Liver (tissue), 8 donors: ENCODE measurements at regions not wholly inside any gene's neighbourhood (a gene's known extent, or its start where the extent isn't known, plus 50 kb on each side); places are given as distances from the start of the nearest gene placed in this dataset.

Experiments
- DNase-seq: peaks from one replicate; pipeline ENCODE4 v3.0.0-alpha.2; 2017; ENCODE audit warnings: low spot score
- H3K27ac ChIP-seq, 2 donors: one replicate each; pipeline ENCODE4 v1.7.0; 2013; ENCODE audit warnings: inconsistent platforms in 2 of 2, low read length in 2 of 2, control low read depth in 1 of 2, low read depth in 1 of 2, mild to moderate bottlenecking in 1 of 2
- H3K27me3 ChIP-seq, 4 donors: one replicate each; pipeline versions ENCODE4 v1.6.1 to v1.7.0; 2013; ENCODE audit warnings: low read length in 3 of 4, inconsistent platforms in 1 of 4, mild to moderate bottlenecking in 1 of 4, moderate library complexity in 1 of 4; ENCODE audit not compliant: control insufficient read depth in 4 of 4, insufficient read depth in 4 of 4
- H3K36me3 ChIP-seq, 4 donors: one replicate each; pipeline versions ENCODE4 v1.6.1 to v1.7.0; 2013; ENCODE audit warnings: low read length in 3 of 4, mild to moderate bottlenecking in 3 of 4, low read depth in 1 of 4, moderate library complexity in 1 of 4; ENCODE audit not compliant: control insufficient read depth in 4 of 4, insufficient read depth in 3 of 4
- H3K4me1 ChIP-seq, 4 donors: one replicate each; pipeline versions ENCODE4 v1.6.1 to v1.7.0; 2013; ENCODE audit warnings: low read length in 3 of 4, mild to moderate bottlenecking in 3 of 4, moderate library complexity in 1 of 4; ENCODE audit not compliant: control insufficient read depth in 4 of 4, insufficient read depth in 4 of 4
- H3K4me3 ChIP-seq, 3 donors: one replicate each; pipeline versions ENCODE4 v1.6.1 to v1.7.0; 2013; ENCODE audit warnings: low read length in 3 of 3, control low read depth in 1 of 3, low read depth in 1 of 3, mild to moderate bottlenecking in 1 of 3
- H3K9ac ChIP-seq, 2 donors: one replicate each; pipeline ENCODE4 v1.7.0; 2013; ENCODE audit warnings: low read length in 2 of 2, mild to moderate bottlenecking in 2 of 2, moderate library complexity in 2 of 2, control low read depth in 1 of 2, low read depth in 1 of 2
- H3K9me3 ChIP-seq, 4 donors: one replicate each; pipeline versions ENCODE4 v1.6.1 to v1.7.0; 2013; ENCODE audit warnings: low read length in 3 of 4; ENCODE audit not compliant: control insufficient read depth in 4 of 4
- EGR1 ChIP-seq, 2 donors: IDR thresholded peaks; 2 replicates each; pipeline ENCODE4 v1.6.1; 2016 to 2018; ENCODE audit warnings: antibody characterized with exemption in 2 of 2, low read depth in 2 of 2
- FOXA1 ChIP-seq: IDR thresholded peaks from 2 replicates; pipeline ENCODE4 v1.6.1; 2016; ENCODE audit warnings: antibody characterized with exemption
- FOXA2 ChIP-seq: IDR thresholded peaks from 2 replicates; pipeline ENCODE4 v1.6.1; 2016; ENCODE audit warnings: antibody characterized with exemption
- GABPA ChIP-seq, 2 donors: IDR thresholded peaks in 1 of 2; conservative IDR thresholded peaks in 1 of 2; 2 replicates each; pipeline ENCODE4 v1.6.1; 2016; ENCODE audit warnings: antibody characterized with exemption in 2 of 2, mild to moderate bottlenecking in 1 of 2, moderate library complexity in 1 of 2
- HNF4A ChIP-seq, 2 donors: conservative IDR thresholded peaks; 2 replicates each; pipeline ENCODE4 v1.6.1; 2016; ENCODE audit warnings: antibody characterized with exemption in 2 of 2, mild to moderate bottlenecking in 2 of 2
- HNF4G ChIP-seq: IDR thresholded peaks from 2 replicates; pipeline ENCODE4 v1.6.1; 2016; ENCODE audit warnings: antibody characterized with exemption
- JUND ChIP-seq, 2 donors: IDR thresholded peaks; 2 replicates each; pipeline ENCODE4 v1.6.1; 2016; ENCODE audit warnings: antibody characterized with exemption in 2 of 2
- RAD21 ChIP-seq, 2 donors: IDR thresholded peaks; 2 replicates each; pipeline ENCODE4 v1.6.1; 2016; ENCODE audit warnings: antibody characterized with exemption in 2 of 2, mild to moderate bottlenecking in 2 of 2
- RXRA ChIP-seq, 2 donors: IDR thresholded peaks; 2 replicates each; pipeline ENCODE4 v1.6.1; 2017 to 2018; ENCODE audit warnings: antibody characterized with exemption in 2 of 2, mild to moderate bottlenecking in 1 of 2
- SP1 ChIP-seq: IDR thresholded peaks from 2 replicates; pipeline ENCODE4 v1.6.1; 2018; ENCODE audit warnings: antibody characterized with exemption, mild to moderate bottlenecking
- TAF1 ChIP-seq: conservative IDR thresholded peaks from 2 replicates; pipeline ENCODE4 v1.6.1; 2016; ENCODE audit warnings: antibody characterized with exemption, mild to moderate bottlenecking
- WGBS: extraction: QIAGEN DNeasy Blood & Tissue Kit; methylation state at CpG from one replicate; pipeline ENCODE4 v1.1.7; 2013; 5-methylcytosine and 5-hydroxymethylcytosine counted together
- TF ChIP-seq, protein P1 (sequence below): IDR thresholded peaks from 2 replicates; pipeline ENCODE4 v1.6.1; 2016; ENCODE audit warnings: antibody characterized with exemption
- TF ChIP-seq, protein P2 (sequence below): IDR thresholded peaks from 2 replicates; pipeline ENCODE4 v1.6.1; 2016; ENCODE audit warnings: antibody characterized with exemption
- TF ChIP-seq, protein P3 (sequence below): IDR thresholded peaks from 2 replicates; pipeline ENCODE4 v1.6.1; 2016; ENCODE audit warnings: antibody characterized with exemption
- TF ChIP-seq, protein P4 (sequence below): fragments of 150-350 bp; IDR thresholded peaks from 2 replicates; pipeline ENCODE4 v1.5.1; 2017; ENCODE audit warnings: improper control_type of control experiment, low read depth, low read length; ENCODE audit not compliant: missing input control
- TF ChIP-seq, protein P5 (sequence below): IDR thresholded peaks from 2 replicates; pipeline ENCODE4 v1.6.1; 2016; ENCODE audit warnings: antibody characterized with exemption, mild to moderate bottlenecking
- donor health status: healthy.
- donor health status: healthy.
- donor health status: healthy.
- donor health status: healthy.
- donor health status: healthy.

DNA sequence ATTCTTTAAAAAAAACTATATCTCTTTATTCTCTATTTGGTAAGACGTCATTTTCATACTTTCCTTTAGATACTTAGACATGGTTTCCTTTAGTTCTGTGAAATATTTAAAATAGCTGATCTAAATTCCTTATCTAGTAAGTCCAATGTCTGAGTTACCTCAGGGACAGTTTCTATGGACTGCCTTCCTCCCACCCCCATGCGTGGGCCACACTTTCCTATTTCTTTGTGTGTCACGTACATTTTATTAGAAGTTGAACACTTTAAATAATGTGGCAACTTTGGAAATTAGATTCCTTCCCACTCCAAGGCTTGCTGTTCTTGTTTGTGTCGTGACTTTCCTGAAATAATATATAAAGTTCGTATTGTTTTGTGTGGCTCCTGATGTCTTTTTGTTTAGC is 260.7 kb downstream of the EDEM1 start:
- H3K36me3 ChIP-seq: no peaks in the 10 kb centered on the region
- TF ChIP-seq, protein P1, sequence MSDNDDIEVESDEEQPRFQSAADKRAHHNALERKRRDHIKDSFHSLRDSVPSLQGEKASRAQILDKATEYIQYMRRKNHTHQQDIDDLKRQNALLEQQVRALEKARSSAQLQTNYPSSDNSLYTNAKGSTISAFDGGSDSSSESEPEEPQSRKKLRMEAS: no peak
- TF ChIP-seq, protein P2, sequence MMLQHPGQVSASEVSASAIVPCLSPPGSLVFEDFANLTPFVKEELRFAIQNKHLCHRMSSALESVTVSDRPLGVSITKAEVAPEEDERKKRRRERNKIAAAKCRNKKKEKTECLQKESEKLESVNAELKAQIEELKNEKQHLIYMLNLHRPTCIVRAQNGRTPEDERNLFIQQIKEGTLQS: no peak
- no peak for TF ChIP-seq RXRA (IDR thresholded peaks at IDR 0.05)
- TF ChIP-seq SP1: no peak
- TF ChIP-seq RAD21 (IDR thresholded peaks at IDR 0.05): no peak
- TF ChIP-seq, protein P3, sequence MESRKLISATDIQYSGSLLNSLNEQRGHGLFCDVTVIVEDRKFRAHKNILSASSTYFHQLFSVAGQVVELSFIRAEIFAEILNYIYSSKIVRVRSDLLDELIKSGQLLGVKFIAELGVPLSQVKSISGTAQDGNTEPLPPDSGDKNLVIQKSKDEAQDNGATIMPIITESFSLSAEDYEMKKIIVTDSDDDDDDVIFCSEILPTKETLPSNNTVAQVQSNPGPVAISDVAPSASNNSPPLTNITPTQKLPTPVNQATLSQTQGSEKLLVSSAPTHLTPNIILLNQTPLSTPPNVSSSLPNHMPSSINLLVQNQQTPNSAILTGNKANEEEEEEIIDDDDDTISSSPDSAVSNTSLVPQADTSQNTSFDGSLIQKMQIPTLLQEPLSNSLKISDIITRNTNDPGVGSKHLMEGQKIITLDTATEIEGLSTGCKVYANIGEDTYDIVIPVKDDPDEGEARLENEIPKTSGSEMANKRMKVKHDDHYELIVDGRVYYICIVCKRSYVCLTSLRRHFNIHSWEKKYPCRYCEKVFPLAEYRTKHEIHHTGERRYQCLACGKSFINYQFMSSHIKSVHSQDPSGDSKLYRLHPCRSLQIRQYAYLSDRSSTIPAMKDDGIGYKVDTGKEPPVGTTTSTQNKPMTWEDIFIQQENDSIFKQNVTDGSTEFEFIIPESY: no peak
- TF ChIP-seq EGR1 (IDR thresholded peaks at IDR 0.05; ENCODE audit: low read depth in 2 of 2): no peak
- TF ChIP-seq GABPA (IDR thresholded peaks at IDR 0.05 in 1 of 2, conservative IDR thresholded peaks at IDR 0.05 in 1 of 2): no peak
- TF ChIP-seq HNF4G: no peak
- TF ChIP-seq FOXA1: no peak
- TF ChIP-seq HNF4A (conservative IDR thresholded peaks at IDR 0.05): no peak
- TF ChIP-seq, protein P4, sequence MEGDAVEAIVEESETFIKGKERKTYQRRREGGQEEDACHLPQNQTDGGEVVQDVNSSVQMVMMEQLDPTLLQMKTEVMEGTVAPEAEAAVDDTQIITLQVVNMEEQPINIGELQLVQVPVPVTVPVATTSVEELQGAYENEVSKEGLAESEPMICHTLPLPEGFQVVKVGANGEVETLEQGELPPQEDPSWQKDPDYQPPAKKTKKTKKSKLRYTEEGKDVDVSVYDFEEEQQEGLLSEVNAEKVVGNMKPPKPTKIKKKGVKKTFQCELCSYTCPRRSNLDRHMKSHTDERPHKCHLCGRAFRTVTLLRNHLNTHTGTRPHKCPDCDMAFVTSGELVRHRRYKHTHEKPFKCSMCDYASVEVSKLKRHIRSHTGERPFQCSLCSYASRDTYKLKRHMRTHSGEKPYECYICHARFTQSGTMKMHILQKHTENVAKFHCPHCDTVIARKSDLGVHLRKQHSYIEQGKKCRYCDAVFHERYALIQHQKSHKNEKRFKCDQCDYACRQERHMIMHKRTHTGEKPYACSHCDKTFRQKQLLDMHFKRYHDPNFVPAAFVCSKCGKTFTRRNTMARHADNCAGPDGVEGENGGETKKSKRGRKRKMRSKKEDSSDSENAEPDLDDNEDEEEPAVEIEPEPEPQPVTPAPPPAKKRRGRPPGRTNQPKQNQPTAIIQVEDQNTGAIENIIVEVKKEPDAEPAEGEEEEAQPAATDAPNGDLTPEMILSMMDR: no peak
- TF ChIP-seq, protein P5, sequence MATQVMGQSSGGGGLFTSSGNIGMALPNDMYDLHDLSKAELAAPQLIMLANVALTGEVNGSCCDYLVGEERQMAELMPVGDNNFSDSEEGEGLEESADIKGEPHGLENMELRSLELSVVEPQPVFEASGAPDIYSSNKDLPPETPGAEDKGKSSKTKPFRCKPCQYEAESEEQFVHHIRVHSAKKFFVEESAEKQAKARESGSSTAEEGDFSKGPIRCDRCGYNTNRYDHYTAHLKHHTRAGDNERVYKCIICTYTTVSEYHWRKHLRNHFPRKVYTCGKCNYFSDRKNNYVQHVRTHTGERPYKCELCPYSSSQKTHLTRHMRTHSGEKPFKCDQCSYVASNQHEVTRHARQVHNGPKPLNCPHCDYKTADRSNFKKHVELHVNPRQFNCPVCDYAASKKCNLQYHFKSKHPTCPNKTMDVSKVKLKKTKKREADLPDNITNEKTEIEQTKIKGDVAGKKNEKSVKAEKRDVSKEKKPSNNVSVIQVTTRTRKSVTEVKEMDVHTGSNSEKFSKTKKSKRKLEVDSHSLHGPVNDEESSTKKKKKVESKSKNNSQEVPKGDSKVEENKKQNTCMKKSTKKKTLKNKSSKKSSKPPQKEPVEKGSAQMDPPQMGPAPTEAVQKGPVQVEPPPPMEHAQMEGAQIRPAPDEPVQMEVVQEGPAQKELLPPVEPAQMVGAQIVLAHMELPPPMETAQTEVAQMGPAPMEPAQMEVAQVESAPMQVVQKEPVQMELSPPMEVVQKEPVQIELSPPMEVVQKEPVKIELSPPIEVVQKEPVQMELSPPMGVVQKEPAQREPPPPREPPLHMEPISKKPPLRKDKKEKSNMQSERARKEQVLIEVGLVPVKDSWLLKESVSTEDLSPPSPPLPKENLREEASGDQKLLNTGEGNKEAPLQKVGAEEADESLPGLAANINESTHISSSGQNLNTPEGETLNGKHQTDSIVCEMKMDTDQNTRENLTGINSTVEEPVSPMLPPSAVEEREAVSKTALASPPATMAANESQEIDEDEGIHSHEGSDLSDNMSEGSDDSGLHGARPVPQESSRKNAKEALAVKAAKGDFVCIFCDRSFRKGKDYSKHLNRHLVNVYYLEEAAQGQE: no peak
- no peak for TF ChIP-seq FOXA2
- TF ChIP-seq TAF1: no peak
- H3K9me3 ChIP-seq: peaks cover 0 to 2% (median 0%) of the 10 kb centered on the region in 4 donors
- no peak for DNase-seq
- 71% methylated on average over 5 of the region's 5 CpGs for WGBS
- H3K9ac ChIP-seq: no peak overlapping the region
- H3K4me3 ChIP-seq: no peak overlapping the region
- H3K4me1 ChIP-seq: no peaks in the 10 kb centered on the region
- H3K27me3 ChIP-seq: peaks cover 0 to 2% (median 0%) of the 10 kb centered on the region in 4 donors
- H3K27ac ChIP-seq: no peak overlapping the region

DNA sequence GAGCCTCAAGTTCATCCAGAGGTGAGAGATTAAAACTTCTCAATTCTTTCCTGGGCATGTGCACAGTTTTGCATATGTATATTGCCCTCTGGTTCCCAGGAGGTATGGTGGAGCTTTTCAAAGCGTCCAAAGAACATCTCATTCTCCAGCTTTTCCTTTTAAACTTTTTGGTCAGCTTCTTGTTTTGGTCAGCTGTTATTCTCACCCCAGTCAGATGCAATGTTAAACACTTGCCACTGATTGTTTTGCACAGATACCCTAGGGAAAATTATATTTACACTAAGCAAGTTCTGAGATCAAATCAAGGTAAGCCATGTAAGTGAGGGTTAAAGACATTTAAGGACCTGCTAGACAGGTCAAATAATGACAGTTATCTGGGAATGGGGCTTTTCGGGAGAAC is 261.3 kb downstream of the EDEM1 start:
- H3K9me3 ChIP-seq: peaks cover 0 to 2% (median 0%) of the 10 kb centered on the region in 4 donors

More for the DNA sequence above, 261.3 kb downstream of the EDEM1 start:
- Histone ChIP-seq H3K4me3 (no peak overlapping the region), H3K27ac (no peak overlapping the region), H3K9ac (no peak overlapping the region), H3K36me3 (no peaks in the 10 kb centered on the region), H3K4me1 (no peaks in the 10 kb centered on the region), H3K27me3 (peaks cover 0 to 2% (median 0%) of the 10 kb centered on the region in 4 donors)
- no peak for TF ChIP-seq EGR1 (IDR thresholded peaks at IDR 0.05; ENCODE audit: low read depth in 2 of 2)
- no peak for TF ChIP-seq TAF1
- no peak for TF ChIP-seq JUND (IDR thresholded peaks at IDR 0.05)
- TF ChIP-seq, protein P1: no peak
- TF ChIP-seq HNF4A (conservative IDR thresholded peaks at IDR 0.05): no peak
- TF ChIP-seq, protein P5: no peak
- TF ChIP-seq, protein P4: no peak
- DNase-seq: no peak
- WGBS: 71% methylated on average over 2 of the region's 2 CpGs
